ENCODE measurements at regions not wholly inside any gene's neighbourhood (a gene's known extent, or its start where the extent isn't known, plus 50 kb on each side); places are given as distances from the start of the nearest gene placed in this dataset.

DNA sequence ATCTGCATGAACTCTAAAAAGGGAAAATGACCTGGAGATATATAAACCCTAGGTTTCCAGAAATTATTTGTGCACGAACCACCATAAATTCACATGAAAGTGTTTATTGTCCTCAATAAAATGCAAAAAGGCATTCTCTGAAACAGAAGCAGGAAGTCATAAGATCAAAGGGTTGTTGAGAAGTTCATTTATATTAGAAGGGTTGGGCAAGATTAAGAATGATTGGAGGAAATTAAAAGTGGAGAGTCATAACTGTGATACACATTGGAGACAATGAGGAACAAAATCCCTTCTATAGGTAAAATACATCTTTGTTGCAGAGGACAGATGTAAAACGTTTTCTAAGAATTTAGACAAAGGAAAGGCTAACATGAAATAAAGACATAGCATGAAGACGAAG is 476.8 kb downstream of the CBLN4 start:
- TF ChIP-seq CTCF (IDR thresholded peaks at IDR 0.05) (no peak), ZFX (IDR thresholded peaks at IDR 0.05; ENCODE audit: borderline replicate concordance) (no peak)
